Femur (tissue), 1 donor: ENCODE measurements at regions not wholly inside any gene's neighbourhood (a gene's known extent, or its start where the extent isn't known, plus 50 kb on each side); places are given as distances from the start of the nearest gene placed in this dataset.

ENCODE experiments used
- DNase-seq: peaks from one replicate; pipeline ENCODE4 v3.0.0-alpha.2; 2017

DNA sequence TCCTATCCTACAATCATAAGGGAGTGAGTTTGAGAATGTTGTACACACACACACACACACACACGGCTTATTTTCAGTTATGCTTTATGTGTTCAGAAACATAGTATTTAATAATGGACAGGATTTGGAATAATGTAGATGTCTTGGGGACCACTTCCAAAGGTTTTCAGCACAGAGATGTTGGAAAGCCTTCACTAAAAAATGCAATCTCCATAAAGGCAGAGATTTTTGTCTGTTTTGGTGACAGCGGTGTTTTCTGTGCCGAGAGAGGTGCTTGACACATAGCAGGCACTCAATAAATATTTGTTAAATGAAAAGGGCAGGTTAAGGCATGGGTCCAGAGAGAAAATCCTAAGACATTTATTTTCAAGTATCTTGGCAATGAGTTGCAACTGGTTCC is 428.2 kb upstream of the RGMA start:
- no peak for DNase-seq

DNA sequence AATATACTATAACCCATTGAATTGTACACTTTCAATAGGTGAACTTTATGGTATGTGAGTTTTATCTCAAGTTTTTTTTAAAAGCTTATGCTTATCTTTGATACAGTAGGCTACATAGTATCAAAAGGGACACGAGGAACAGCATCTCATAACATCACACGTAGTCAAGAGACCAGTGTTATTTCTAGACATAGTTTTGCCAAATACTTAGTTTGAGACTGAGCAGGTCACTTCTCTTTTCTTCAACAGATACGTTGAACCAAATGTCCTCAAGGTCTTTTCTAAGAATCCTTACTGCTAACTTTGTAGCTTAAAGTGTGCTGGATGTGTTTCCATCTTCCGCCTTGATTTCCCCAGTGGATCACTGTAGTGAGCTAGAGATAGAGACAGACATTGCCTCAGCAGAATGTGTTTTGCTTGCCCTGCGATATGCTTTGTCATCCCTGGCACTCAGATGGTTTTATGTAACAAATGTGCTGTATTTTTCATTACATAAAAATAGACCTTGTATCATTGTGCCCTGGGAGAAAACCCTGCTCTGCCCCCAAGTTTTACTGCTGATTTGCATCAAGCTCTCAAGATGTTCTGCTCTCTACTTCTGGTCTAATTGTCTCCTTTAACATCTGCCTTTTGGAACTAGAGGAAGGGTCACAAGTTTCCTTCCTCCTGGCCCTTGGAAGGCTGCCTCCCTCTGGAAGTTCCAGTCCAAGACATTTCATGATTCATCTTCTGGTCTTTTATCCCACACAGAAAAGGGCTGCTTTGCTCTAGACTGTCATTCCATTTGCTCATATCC is 426.4 kb upstream of the RGMA start:
- peak; percentile 62 for DNase-seq

DNA sequence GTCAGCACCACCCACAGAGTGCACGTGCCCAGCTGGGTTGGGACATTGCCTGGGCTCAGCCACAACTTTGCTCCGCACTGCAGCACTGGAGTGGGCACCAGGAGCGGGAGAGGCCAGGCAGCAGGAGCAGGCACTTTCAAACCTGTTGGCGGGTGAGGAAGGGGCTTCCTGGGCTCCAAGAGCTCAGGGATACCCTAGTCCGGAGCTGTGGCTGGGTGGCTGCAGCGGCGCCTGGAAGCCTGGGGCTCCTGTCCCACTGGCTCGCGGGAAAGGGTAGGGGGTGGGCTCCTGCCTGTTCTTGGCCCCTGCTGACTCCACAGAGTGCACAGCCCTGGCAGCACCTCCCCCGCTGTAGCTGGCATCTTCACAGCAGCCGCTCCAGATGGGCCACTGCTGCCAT is 417.6 kb upstream of the RGMA start:
- no peak for DNase-seq

DNA sequence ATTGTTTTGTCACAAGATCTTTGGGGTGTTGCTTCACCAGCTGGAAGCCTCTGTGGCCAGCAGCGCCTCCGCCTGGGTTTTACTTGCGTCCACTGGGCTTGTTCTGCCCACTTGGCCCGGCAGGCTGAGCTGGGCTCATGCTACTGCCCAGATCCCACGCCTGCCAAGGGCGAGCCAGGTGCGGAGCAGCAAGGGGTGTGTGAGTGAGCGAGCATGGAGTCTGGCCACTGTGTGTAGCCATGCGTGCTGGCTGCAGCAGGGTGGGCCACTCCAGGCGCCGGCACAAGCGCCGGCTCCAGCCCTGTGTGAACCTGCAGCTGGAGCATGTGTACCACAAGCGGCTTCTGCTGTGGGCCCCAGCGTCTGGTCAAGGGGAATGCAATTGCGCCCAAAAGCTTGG is 416.5 kb upstream of the RGMA start:
- no peak for DNase-seq

DNA sequence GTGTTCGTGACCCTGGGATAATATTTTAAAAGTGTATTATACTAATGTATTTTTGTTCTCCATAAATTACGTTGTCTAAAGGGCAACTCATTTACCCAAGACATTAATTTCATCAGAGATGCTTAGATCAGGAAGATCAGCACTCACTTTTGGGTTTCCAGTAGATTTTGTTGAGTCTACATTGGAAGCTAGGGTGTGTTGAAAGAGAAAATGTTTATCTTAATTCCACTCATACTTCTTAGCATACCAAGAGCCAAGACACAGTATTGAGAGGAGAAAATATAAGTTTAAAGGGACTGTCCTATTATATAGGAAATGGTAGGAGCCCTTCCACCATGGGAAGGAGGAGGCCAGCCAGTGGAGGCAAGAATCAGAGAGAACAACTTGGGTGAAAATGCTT is 412.9 kb upstream of the RGMA start:
- no peak for DNase-seq

DNA sequence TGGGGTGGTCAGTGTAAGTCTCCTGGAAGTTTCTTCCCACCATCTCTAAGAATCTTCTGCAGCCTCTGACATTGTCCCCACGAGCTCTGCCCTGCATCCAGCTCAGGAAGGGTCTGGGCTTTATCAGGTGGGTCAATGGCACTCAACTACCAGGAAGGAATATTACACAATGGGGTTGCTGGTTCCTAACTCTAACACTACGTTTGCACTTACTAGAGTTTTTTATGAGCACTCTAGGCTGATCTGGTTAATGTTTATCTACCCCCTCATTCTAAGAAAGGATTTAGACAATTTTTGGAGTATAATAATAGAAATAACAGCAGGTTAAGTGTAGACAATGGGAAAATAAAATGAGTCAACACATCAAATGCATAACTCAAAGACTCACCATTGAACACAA is 411.1 kb upstream of the RGMA start:
- no peak for DNase-seq

DNA sequence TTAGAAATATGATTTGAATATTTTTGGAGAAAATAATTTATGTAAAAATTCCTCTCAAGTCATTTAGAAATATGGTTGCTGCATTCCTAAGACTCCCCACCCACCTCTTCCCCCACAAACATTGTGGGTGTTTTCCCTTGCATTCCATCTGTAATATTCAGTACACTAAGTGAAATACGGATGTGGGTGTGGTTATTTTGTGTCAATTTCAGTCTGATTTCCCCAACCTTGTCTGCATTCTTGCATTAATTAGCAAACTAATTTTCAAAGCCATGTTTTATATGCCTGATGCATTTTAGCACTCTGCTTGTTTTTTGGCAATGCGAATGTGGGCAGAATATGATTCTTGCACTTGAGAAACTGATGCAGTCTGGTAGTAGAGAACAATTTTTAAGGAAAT is 408.3 kb upstream of the RGMA start:
- no peak for DNase-seq

DNA sequence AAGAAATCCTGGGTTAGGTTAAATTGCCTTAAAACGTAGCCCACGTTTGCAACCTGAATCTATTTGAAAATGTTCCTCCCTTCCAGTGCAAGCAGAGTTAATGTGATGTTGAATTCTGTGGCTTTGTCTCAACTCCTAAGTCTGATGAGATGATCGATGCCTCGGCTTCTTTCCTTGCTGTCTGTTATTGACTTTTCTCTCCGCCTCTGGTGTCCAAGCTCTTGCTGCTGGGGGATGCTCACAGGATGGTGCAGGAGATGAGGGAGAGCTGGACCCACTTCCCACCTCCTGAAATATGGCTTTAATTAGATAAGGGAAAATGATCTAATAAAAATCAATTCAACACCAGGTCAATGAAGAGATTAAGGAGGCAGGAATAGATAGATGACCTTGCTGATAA is 407.9 kb upstream of the RGMA start:
- DNase-seq = no peak

DNA sequence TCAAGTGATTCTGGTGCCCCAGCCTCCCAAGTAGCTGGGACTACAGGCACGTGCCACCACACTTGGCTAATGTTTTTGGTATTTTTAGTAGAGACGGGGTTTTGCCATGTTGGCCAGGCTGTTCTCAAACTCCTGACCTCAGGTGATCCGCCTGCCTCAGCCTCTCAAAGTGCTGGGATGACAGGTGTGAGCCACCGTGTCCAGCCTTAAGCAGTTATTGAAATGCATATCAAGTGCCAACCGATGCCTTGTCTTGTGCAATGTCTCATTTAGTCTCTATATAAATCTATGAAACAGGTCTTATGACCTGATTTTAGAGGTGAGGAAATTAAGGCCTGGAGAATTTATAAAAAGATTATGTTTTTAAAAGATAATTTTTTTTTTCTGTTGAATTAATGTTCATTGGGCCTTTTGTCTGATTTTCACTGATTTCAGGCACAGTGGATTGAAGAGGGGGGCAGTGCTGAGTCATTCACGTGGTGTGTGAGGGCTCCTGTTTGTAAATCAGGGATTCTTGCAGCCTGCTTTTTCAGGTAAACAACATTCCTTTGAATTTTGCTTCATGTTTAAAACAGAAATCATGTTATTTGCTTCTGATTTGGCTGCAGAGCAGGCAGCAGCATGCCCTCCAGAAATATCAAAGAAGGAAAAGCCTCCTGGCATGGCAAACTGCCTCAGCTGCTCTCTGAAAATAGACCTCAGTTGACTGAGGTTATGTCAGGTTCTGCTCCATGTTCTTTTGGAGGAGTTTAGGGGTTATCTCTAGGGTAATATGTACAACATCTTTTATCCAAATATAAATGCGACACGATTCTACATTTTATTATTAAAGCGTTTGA is 407.0 kb upstream of the RGMA start:
- no peak for DNase-seq

DNA sequence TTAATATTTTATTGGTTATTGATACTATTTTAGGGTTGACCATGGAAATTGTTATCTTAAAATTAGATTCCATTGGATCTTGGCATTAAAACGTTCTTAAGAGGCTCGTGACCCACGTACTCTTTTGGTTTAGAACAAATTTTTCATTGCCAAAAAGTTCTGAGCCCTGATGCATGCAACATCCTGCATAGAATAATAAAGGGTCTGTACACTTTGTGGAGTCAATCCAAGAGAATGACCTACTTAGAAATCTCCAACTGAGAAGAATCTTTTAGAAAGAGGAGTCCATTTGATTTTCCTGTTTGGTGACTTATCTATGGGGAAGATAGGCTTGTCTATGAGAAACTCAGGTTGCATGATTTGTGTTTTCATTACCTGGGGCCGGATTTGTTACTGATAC is 404.2 kb upstream of the RGMA start:
- DNase-seq = no peak

DNA sequence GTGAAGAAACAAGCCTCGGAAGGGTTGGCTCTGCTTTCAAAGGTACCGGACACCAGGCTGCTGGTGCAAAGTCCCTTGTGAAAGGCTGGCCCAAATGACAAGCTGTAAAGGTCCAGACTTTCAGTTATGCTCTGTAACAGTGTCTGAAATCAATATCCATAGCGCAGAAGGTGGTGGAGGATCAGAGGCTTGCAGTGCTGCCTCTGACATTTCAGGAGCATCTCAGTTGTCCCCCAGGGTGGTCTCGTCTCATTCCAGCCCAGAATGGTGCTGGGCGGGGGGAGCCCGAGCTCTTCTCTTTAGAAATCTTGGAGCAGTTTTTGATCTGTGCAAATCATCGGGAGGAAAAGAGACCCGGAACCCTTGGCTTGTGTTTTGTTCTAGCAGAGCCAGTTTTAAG is 402.3 kb upstream of the RGMA start:
- no peak for DNase-seq

DNA sequence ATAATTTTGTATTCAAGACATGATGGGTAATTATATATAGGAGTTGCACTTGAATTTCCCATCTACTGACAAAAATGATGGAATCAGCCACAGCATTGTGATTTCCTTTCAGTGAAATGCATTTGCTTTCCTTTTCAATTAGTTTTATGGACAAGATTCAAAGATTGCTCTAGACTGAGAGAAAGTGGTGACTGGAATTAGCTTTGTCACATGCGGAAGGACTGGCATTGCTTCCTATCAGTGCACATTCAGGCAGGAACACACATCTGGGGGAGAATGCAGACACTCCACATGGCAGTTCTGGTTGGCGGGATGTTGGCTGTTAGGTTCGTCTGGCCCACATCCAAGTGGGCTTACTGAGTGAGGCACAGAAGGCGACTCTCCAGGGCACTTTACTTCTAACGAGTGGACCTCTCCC is 399.3 kb upstream of the RGMA start:
- no peak for DNase-seq

DNA sequence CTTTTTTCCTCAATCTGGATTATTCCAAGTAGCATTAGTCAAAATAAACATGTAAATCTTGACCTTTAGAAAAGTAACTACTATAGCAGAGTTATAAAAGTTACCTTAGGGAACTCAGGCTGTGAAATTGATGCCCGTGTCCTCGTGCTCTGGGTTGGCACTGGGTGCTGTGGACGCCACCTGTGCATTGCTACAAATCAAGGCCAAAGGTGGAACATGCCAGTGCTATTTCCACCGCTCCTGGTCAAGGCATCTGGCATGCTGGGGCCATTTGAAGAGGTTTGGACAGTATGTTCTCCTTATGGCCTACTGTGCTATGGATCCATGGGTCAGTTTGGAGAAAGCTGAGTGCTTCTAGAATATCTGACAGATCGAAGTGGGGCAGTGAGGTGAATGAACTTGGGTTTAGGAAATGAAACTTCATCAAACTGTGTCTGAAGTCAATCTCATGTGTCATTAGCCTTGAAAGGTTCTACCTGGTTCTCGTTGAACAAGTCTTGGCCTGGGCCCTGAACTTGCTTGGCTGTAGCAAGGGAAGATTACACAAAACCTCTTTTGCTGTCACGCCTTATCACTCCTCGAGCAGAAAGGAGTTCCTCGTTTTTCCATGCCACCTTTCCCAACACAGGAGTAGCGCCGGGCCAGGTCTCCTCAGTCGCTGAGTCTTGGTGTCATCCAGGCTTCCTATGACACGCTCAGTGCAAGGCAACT is 397.6 kb upstream of the RGMA start:
- DNase-seq = no peak

DNA sequence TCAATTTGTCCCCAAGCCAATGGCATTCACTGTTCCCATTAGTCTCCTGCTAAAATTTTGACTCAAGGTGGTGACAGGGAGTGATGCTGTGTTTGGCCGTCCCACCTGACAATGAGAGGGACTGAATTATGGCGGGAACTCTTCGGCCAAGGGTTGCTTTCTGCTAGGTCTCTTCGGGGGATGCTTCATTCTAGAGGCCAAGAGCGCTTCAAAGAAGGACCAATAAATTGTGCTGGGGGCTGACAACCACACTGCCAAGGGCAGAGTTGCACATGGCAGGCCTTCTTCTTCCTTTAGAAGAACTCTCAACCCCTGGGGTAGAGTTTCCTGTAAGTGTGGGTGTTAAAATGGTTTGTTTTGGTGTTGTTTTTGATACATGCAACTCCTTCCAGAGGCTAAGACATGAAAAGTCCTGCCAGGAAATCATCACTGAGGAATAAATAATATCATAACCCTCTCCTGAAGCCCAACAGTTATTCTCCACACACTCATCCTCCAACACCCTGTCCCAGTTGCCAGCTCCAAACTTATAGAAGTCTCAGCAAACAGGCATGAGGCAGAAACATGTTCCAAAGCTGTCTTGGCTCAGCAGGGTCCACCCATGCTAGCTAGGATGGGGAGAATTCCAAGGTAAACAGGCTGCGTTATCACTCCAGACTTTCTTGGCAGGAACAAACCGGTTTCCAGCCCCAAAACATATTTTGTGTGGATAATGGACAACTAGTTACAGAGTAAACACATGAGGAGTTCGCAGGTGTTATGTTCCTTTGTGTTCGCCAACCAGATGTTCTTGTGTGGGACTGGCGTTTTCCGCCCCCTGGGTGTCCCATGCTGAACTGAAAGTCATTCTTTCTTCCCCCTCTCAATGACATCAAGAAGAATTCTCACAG is 396.7 kb upstream of the RGMA start:
- peak; percentile 88 for DNase-seq

DNA sequence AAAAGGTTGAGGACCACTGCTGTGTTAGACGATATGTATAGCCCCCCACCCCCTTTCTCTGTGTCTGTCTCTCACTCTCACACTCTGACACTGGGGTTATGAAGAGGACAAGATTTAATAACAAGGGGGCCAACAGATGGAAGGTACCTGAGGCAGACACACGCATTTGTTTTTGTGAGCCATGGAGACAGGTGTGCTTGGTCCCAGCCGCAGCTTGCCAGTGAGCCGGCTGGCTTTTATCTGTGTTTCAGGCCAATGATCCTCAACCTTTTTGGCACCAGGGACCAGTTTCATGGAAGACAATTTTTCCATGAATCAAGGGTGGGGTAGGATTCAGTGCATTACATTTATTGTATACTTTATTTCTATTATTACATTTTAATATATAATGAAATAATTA is 394.9 kb upstream of the RGMA start:
- no peak for DNase-seq

DNA sequence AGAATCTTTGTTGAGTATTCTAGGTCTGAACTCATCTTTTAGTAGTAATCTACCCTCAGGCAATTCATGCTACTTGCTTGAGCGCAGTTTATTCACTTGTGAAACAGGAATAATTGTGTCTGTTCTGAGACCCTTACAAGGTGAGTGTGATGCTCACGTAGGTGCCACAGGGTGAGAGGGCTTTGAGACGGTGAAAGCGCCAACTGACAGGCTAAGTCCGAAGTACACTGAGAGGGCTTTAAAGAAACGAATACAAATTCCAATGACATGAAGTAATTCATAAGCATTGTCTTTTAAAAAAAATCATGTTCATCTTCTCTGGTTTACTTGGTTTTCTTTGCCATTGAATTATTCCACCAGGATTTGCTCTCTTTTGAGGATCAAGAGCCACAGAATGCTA is 393.7 kb upstream of the RGMA start:
- no peak for DNase-seq

DNA sequence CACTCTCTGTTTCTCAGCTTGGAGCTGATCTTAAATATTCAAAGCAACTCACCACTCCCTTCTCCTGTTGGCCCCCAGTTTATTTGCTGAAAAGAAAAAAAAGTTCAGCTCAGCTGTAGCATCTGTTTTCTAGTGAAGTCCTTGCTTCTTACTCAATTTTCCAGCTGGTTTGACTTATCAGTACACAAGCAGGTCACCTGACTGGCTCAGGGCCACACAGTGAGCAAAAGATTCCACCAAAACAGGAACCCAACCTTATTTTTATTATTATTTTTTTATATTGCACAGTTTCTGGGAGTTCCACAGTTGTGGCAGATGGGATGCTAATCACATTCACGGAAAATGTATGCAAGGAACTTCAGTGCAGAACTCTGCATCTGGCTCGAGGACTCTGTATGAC is 390.7 kb upstream of the RGMA start:
- peak; percentile 80 for DNase-seq

DNA sequence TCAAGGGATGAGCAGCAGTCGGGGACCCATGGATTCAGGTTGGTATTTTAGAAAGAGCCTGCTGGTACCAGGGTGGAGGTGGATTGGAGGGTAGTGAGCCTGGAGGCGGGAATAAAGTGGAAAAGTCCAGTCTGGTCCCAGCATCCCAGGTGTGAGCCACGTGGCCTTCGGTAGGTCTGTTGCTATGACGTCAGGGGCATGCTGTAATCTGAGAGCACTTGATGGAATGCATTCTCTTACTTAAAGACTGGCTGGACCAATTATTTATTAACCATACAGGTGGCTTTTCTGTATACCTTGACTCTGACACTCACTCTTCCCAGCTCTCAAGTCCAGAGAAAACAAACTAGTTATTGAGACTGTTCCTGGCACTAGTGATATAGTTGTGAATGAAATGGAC is 389.9 kb upstream of the RGMA start:
- DNase-seq = no peak

DNA sequence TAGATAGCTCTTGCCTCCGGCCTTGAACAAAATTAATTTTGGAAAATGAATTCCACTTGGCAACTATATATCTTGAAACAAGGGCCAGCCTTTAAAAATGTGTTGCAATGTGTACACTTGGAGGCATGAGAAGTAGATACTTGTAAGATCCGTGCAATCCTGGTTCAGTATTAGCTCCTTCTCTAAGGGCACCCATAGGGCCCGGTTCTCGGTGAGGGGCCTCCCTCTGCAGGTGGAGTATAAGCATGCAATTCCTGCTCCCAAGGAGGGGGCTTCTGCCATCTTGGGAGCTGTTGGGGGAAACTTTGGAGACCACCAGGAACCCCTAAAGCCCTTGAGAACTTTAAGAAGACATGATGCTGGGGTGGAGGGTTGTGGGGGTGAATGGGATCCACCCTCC is 388.7 kb upstream of the RGMA start:
- DNase-seq = no peak

DNA sequence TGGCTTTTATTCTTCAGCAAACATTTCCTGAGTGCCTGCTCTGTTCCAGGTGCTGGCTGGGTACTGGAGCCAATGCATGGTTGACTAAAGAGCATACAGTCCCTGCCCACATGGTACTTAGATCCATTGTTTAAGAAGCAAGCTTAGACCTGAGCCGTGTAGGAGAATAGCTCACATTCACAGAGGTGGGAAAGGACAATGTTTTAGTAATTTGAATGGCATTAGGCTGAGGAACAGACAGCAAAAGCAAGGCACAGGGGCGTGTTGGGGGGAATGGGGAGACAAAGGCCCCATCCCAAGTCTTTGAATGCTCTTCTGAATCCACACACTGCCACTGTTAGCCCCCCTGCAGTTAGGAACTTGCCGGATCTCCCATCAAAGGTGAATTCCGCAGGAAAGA is 388.2 kb upstream of the RGMA start:
- no peak for DNase-seq

DNA sequence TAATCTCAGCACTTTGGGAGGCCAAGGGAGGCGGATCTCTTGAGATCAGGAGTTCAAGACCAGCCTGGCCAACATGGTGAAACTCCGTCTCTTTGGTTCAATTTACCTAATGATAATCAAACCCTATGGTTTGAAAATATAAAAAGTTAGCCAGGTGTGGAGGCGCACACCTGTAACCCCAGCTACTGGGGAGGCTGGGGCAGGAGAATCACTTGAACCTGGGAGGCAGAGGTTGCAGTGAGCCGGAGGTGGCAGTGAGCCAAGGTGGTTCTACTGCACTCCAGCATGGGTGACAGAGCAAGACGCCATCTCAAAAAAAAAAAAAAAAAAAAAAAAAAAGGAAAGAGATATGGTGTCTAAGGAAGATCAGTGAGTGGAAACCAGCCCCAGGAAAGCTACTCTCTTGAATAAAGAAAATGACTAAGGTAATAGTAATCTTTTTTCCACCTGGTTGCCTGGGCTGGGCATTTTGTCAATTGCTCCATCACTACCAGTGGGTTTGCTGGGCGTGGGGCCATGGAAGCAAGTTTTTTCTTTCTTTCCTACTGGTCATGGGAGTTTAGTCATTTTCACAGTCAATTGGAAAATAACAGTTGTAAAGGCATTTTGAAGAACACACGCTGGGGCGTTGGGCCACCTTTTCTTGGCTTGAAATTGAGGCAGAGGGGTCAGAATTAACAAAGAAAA is 387.6 kb upstream of the RGMA start:
- DNase-seq = peak; percentile 60

DNA sequence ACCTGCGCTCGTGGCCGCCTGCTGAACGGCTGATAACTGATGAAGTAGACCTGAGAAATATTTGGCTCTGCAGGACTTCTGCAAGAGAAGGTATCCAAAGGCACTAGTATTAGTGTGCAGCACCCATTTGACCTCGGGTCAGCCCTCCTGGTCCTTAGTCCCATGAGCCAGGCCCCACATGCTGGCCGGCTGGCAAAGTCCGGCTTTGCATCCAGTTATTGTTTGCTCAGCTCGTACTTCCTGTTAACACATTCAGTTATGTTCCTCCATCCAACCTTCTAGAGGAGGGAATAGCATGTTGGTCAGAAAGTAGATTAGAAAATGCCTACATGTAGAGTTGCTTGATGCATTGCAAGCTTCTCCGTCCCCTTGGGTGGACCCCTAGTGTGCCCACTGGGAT is 385.7 kb upstream of the RGMA start:
- DNase-seq = no peak
